ENCODE measurements at regions not wholly inside any gene's neighbourhood (a gene's known extent, or its start where the extent isn't known, plus 50 kb on each side); places are given as distances from the start of the nearest gene placed in this dataset.

GRCh38 chr1:190579552-190580193, 102.0 kb upstream of the BRINP3 start:
- Histone ChIP-seq H3K4me3 (ENCODE audit: control insufficient read depth in 1 of 7, extremely low read depth in 1 of 7, insufficient read depth in 4 of 7, low read depth in 2 of 7, low read length in 6 of 7) (peak overlapping the region in 3 of 7 experiments; percentile 27 to 61 (median 61)), H3K36me3 (ENCODE audit: control insufficient read depth in 4 of 4, insufficient read depth in 4 of 4, low read length in 3 of 4) (no peaks in the 10 kb centered on the region), H3K9me3 (ENCODE audit: control extremely low read depth in 1 of 5, control insufficient read depth in 4 of 5, insufficient read depth in 2 of 5, low read depth in 1 of 5, low read length in 4 of 5) (no peaks in the 10 kb centered on the region), H3K27me3 (replicated peaks in 2 of 5; ENCODE audit: control insufficient read depth in 4 of 5, insufficient read depth in 5 of 5, low read length in 4 of 5) (no peaks in the 10 kb centered on the region), H3K27ac (ENCODE audit: insufficient read depth in 1 of 2, low read depth in 1 of 2, low read length in 2 of 2, poor library complexity in 1 of 2, severe bottlenecking in 2 of 2) (peak overlapping the region in 1 of 2 experiments; percentile 44), H3K4me1 (ENCODE audit: control extremely low read depth in 1 of 4, control insufficient read depth in 4 of 4, insufficient read depth in 4 of 4, low read length in 3 of 4) (peaks cover 0 to 6% (median 2%) of the 10 kb centered on the region in 4 experiments)
- peak in 2 of 3 donors; percentile 0 to 3 for DNase-seq
- no CpG with 5 or more reads among the region's 1 CpG for WGBS (ENCODE audit: insufficient coverage)
- ChIA-PET CTCF (no interaction called here), POLR2A (no interaction called here)

- Histone ChIP-seq H3K36me3 (ENCODE audit: control insufficient read depth in 4 of 4, insufficient read depth in 4 of 4, low read length in 3 of 4) (no peaks in the 10 kb centered on the region), H3K27me3 (replicated peaks in 2 of 5; ENCODE audit: control insufficient read depth in 4 of 5, insufficient read depth in 5 of 5, low read length in 4 of 5) (no peaks in the 10 kb centered on the region), H3K4me1 (ENCODE audit: control extremely low read depth in 1 of 4, control insufficient read depth in 4 of 4, insufficient read depth in 4 of 4, low read length in 3 of 4) (peaks cover 0 to 6% (median 2%) of the 10 kb centered on the region in 4 experiments), H3K9me3 (ENCODE audit: control extremely low read depth in 1 of 5, control insufficient read depth in 4 of 5, insufficient read depth in 2 of 5, low read depth in 1 of 5, low read length in 4 of 5) (no peaks in the 10 kb centered on the region), H3K4me3 (ENCODE audit: control insufficient read depth in 1 of 7, extremely low read depth in 1 of 7, insufficient read depth in 4 of 7, low read depth in 2 of 7, low read length in 6 of 7) (no peak overlapping the region), H3K27ac (ENCODE audit: insufficient read depth in 1 of 2, low read depth in 1 of 2, low read length in 2 of 2, poor library complexity in 1 of 2, severe bottlenecking in 2 of 2) (no peak overlapping the region)
- DNase-seq, result no peak
- no CpG with 5 or more reads among the region's 3 CpGs for WGBS (ENCODE audit: insufficient coverage)
- CTCF ChIA-PET, result no interaction called here
- POLR2A ChIA-PET, result no interaction called here
Observed at GRCh38 chr1:190583862-190584261, 106.2 kb upstream of the BRINP3 start.

GRCh38 chr1:190588424-190588823, 110.8 kb upstream of the BRINP3 start:
- H3K4me3 ChIP-seq (ENCODE audit: control insufficient read depth in 1 of 7, extremely low read depth in 1 of 7, insufficient read depth in 4 of 7, low read depth in 2 of 7, low read length in 6 of 7), result no peak overlapping the region
- H3K9me3 ChIP-seq (ENCODE audit: control extremely low read depth in 1 of 5, control insufficient read depth in 4 of 5, insufficient read depth in 2 of 5, low read depth in 1 of 5, low read length in 4 of 5), result peaks cover 0 to 3% (median 0%) of the 10 kb centered on the region in 5 experiments
- ChIA-PET CTCF (no interaction called here), POLR2A (no interaction called here)
- no peaks in the 10 kb centered on the region for H3K27me3 ChIP-seq (replicated peaks in 2 of 5; ENCODE audit: control insufficient read depth in 4 of 5, insufficient read depth in 5 of 5, low read length in 4 of 5)
- no peaks in the 10 kb centered on the region for H3K4me1 ChIP-seq (ENCODE audit: control extremely low read depth in 1 of 4, control insufficient read depth in 4 of 4, insufficient read depth in 4 of 4, low read length in 3 of 4)
- no peak overlapping the region for H3K27ac ChIP-seq (ENCODE audit: insufficient read depth in 1 of 2, low read depth in 1 of 2, low read length in 2 of 2, poor library complexity in 1 of 2, severe bottlenecking in 2 of 2)
- no peaks in the 10 kb centered on the region for H3K36me3 ChIP-seq (ENCODE audit: control insufficient read depth in 4 of 4, insufficient read depth in 4 of 4, low read length in 3 of 4)
- no peak for DNase-seq
- WGBS (ENCODE audit: insufficient coverage), result no CpG with 5 or more reads among the region's 1 CpG

GRCh38 chr1:190595438-190595837, 117.8 kb upstream of the BRINP3 start:
- ChIA-PET CTCF (no interaction called here), POLR2A (no interaction called here)
- no peak overlapping the region for H3K4me3 ChIP-seq (ENCODE audit: control insufficient read depth in 1 of 7, extremely low read depth in 1 of 7, insufficient read depth in 4 of 7, low read depth in 2 of 7, low read length in 6 of 7)
- H3K27ac ChIP-seq (ENCODE audit: insufficient read depth in 1 of 2, low read depth in 1 of 2, low read length in 2 of 2, poor library complexity in 1 of 2, severe bottlenecking in 2 of 2), result no peak overlapping the region
- H3K36me3 ChIP-seq (ENCODE audit: control insufficient read depth in 4 of 4, insufficient read depth in 4 of 4, low read length in 3 of 4), result no peaks in the 10 kb centered on the region
- no peaks in the 10 kb centered on the region for H3K27me3 ChIP-seq (replicated peaks in 2 of 5; ENCODE audit: control insufficient read depth in 4 of 5, insufficient read depth in 5 of 5, low read length in 4 of 5)
- DNase-seq, result no peak
- H3K4me1 ChIP-seq (ENCODE audit: control extremely low read depth in 1 of 4, control insufficient read depth in 4 of 4, insufficient read depth in 4 of 4, low read length in 3 of 4), result no peaks in the 10 kb centered on the region
- H3K9me3 ChIP-seq (ENCODE audit: control extremely low read depth in 1 of 5, control insufficient read depth in 4 of 5, insufficient read depth in 2 of 5, low read depth in 1 of 5, low read length in 4 of 5), result peaks cover 0 to 3% (median 0%) of the 10 kb centered on the region in 5 experiments
- WGBS (ENCODE audit: insufficient coverage), result 90% methylated on average over 2 of the region's 2 CpGs

GRCh38 chr1:190597294-190597693, 119.6 kb upstream of the BRINP3 start:
- POLR2A ChIA-PET, result no interaction called here
- no peaks in the 10 kb centered on the region for H3K4me1 ChIP-seq (ENCODE audit: control extremely low read depth in 1 of 4, control insufficient read depth in 4 of 4, insufficient read depth in 4 of 4, low read length in 3 of 4)
- H3K27me3 ChIP-seq (replicated peaks in 2 of 5; ENCODE audit: control insufficient read depth in 4 of 5, insufficient read depth in 5 of 5, low read length in 4 of 5), result no peaks in the 10 kb centered on the region
- no CpG with 5 or more reads among the region's 1 CpG for WGBS (ENCODE audit: insufficient coverage)
- no peak for DNase-seq
- H3K9me3 ChIP-seq (ENCODE audit: control extremely low read depth in 1 of 5, control insufficient read depth in 4 of 5, insufficient read depth in 2 of 5, low read depth in 1 of 5, low read length in 4 of 5), result no peaks in the 10 kb centered on the region
- CTCF ChIA-PET, result no interaction called here
- no peak overlapping the region for H3K27ac ChIP-seq (ENCODE audit: insufficient read depth in 1 of 2, low read depth in 1 of 2, low read length in 2 of 2, poor library complexity in 1 of 2, severe bottlenecking in 2 of 2)
- no peaks in the 10 kb centered on the region for H3K36me3 ChIP-seq (ENCODE audit: control insufficient read depth in 4 of 4, insufficient read depth in 4 of 4, low read length in 3 of 4)
- no peak overlapping the region for H3K4me3 ChIP-seq (ENCODE audit: control insufficient read depth in 1 of 7, extremely low read depth in 1 of 7, insufficient read depth in 4 of 7, low read depth in 2 of 7, low read length in 6 of 7)

GRCh38 chr1:190599670-190600069, 122.0 kb upstream of the BRINP3 start:
- ChIA-PET CTCF (no interaction called here), POLR2A (no interaction called here)
- no peaks in the 10 kb centered on the region for H3K36me3 ChIP-seq (ENCODE audit: control insufficient read depth in 4 of 4, insufficient read depth in 4 of 4, low read length in 3 of 4)
- H3K27me3 ChIP-seq (replicated peaks in 2 of 5; ENCODE audit: control insufficient read depth in 4 of 5, insufficient read depth in 5 of 5, low read length in 4 of 5), result no peaks in the 10 kb centered on the region
- DNase-seq, result no peak
- H3K4me1 ChIP-seq (ENCODE audit: control extremely low read depth in 1 of 4, control insufficient read depth in 4 of 4, insufficient read depth in 4 of 4, low read length in 3 of 4), result no peaks in the 10 kb centered on the region
- no peak overlapping the region for H3K27ac ChIP-seq (ENCODE audit: insufficient read depth in 1 of 2, low read depth in 1 of 2, low read length in 2 of 2, poor library complexity in 1 of 2, severe bottlenecking in 2 of 2)
- no peak overlapping the region for H3K4me3 ChIP-seq (ENCODE audit: control insufficient read depth in 1 of 7, extremely low read depth in 1 of 7, insufficient read depth in 4 of 7, low read depth in 2 of 7, low read length in 6 of 7)
- H3K9me3 ChIP-seq (ENCODE audit: control extremely low read depth in 1 of 5, control insufficient read depth in 4 of 5, insufficient read depth in 2 of 5, low read depth in 1 of 5, low read length in 4 of 5), result no peaks in the 10 kb centered on the region

GRCh38 chr1:190602325-190602724, 124.7 kb upstream of the BRINP3 start:
- WGBS (ENCODE audit: insufficient coverage), result no CpG with 5 or more reads among the region's 3 CpGs
- Histone ChIP-seq H3K36me3 (ENCODE audit: control insufficient read depth in 4 of 4, insufficient read depth in 4 of 4, low read length in 3 of 4) (no peaks in the 10 kb centered on the region), H3K27me3 (replicated peaks in 2 of 5; ENCODE audit: control insufficient read depth in 4 of 5, insufficient read depth in 5 of 5, low read length in 4 of 5) (no peaks in the 10 kb centered on the region), H3K4me1 (ENCODE audit: control extremely low read depth in 1 of 4, control insufficient read depth in 4 of 4, insufficient read depth in 4 of 4, low read length in 3 of 4) (no peaks in the 10 kb centered on the region), H3K4me3 (ENCODE audit: control insufficient read depth in 1 of 7, extremely low read depth in 1 of 7, insufficient read depth in 4 of 7, low read depth in 2 of 7, low read length in 6 of 7) (no peak overlapping the region), H3K9me3 (ENCODE audit: control extremely low read depth in 1 of 5, control insufficient read depth in 4 of 5, insufficient read depth in 2 of 5, low read depth in 1 of 5, low read length in 4 of 5) (no peaks in the 10 kb centered on the region), H3K27ac (ENCODE audit: insufficient read depth in 1 of 2, low read depth in 1 of 2, low read length in 2 of 2, poor library complexity in 1 of 2, severe bottlenecking in 2 of 2) (no peak overlapping the region)
- no peak for DNase-seq
- POLR2A ChIA-PET, result no interaction called here
- CTCF ChIA-PET, result no interaction called here
